MCF 10A (cell line): ENCODE measurements at regions not wholly inside any gene's neighbourhood (a gene's known extent, or its start where the extent isn't known, plus 50 kb on each side); places are given as distances from the start of the nearest gene placed in this dataset.

ENCODE experiments used
- BruUV-seq: library from RNA; stranded (reverse); fragments of 400-500 nt; replicated peaks from 2 replicates; lab custom pipeline; 2021; lab: Mats Ljungman, UMichigan
- CTCF ChIA-PET: fragments of 300-600 bp; sonication (Branson Sonifier 250); formaldehyde crosslinking; extraction: SDS; loops from one replicate; lab custom pipeline; 2021; ENCODE audit warnings: antibody characterized with exemption, inconsistent platforms; lab: Yijun Ruan, JAX
- POLR2A ChIA-PET: fragments of 300-600, 350-650 bp; sonication (Branson Sonifier 250); formaldehyde crosslinking; extraction: SDS; loops from one replicate; lab custom pipeline; 2020; ENCODE audit warnings: antibody characterized with exemption, inconsistent platforms; lab: Yijun Ruan, JAX
- DNase-seq: peaks from one replicate; pipeline ENCODE4 v3.0.0-alpha.2; 2018; ENCODE audit not compliant: unreplicated experiment
- H3K27ac Mint-ChIP-seq: one replicate; pipeline ENCODE4 v1.8.0; 2022; ENCODE audit warnings: mild to moderate bottlenecking, low read depth, mixed read lengths; ENCODE audit not compliant: unreplicated experiment
- H3K27me3 Mint-ChIP-seq: one replicate; pipeline ENCODE4 v1.8.0; 2022; ENCODE audit warnings: mixed read lengths; ENCODE audit not compliant: insufficient read depth, unreplicated experiment
- H3K36me3 Mint-ChIP-seq: one replicate; pipeline ENCODE4 v1.8.0; 2022; ENCODE audit warnings: mild to moderate bottlenecking, moderate library complexity, mixed read lengths; ENCODE audit not compliant: insufficient read depth, unreplicated experiment
- H3K4me1 Mint-ChIP-seq: one replicate; pipeline ENCODE4 v1.8.0; 2022; ENCODE audit warnings: mixed read lengths; ENCODE audit not compliant: insufficient read depth, unreplicated experiment
- H3K4me3 Mint-ChIP-seq: one replicate; pipeline ENCODE4 v1.8.0; 2022; ENCODE audit warnings: mild to moderate bottlenecking, moderate library complexity, mixed read lengths; ENCODE audit not compliant: unreplicated experiment
- H3K9me3 Mint-ChIP-seq: one replicate; pipeline ENCODE4 v1.8.0; 2022; ENCODE audit warnings: mixed read lengths; ENCODE audit not compliant: unreplicated experiment
- intact Hi-C: fragments of 100-400 bp; cut with micrococcal nuclease; formaldehyde crosslinking; loops from 2 replicates; pipeline ENCODE4 v1.14.1; 2022
- TF ChIP-seq, protein P1 (sequence below): fragments of 200-600 bp; IDR thresholded peaks from one replicate; pipeline ENCODE4 v1.8.0; 2022; ENCODE audit warnings: antibody characterized with exemption, mild to moderate bottlenecking; ENCODE audit not compliant: unreplicated experiment

DNA sequence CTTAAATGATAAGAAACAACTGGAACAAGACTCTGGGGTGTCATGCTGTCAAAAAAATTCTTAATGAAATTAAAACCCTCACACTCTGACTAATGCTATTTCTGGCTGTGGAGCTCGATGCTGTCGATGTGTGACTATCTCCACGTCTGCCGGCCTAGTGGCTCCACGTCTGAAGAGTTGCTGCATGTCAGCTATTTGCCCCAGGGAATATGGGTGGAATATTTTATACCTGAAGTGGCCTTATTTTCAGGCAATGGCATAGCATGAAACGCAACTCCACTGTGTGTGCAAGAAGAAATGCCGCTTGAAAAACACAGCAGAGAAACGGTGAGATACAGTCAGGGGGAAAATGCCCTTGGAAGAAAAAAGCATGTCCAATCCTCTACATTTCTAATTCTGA, 50.9 kb upstream of the MGMT start:
- no TSS peak for BruUV-seq
- Mint-ChIP-seq H3K36me3 (no peaks in the 10 kb centered on the region), H3K9me3 (no peaks in the 10 kb centered on the region), H3K4me1 (no peaks in the 10 kb centered on the region), H3K27me3 (peaks cover 26% of the 10 kb centered on the region), H3K27ac (no peak overlapping the region), H3K4me3 (no peak overlapping the region)
- TF ChIP-seq, protein P1, sequence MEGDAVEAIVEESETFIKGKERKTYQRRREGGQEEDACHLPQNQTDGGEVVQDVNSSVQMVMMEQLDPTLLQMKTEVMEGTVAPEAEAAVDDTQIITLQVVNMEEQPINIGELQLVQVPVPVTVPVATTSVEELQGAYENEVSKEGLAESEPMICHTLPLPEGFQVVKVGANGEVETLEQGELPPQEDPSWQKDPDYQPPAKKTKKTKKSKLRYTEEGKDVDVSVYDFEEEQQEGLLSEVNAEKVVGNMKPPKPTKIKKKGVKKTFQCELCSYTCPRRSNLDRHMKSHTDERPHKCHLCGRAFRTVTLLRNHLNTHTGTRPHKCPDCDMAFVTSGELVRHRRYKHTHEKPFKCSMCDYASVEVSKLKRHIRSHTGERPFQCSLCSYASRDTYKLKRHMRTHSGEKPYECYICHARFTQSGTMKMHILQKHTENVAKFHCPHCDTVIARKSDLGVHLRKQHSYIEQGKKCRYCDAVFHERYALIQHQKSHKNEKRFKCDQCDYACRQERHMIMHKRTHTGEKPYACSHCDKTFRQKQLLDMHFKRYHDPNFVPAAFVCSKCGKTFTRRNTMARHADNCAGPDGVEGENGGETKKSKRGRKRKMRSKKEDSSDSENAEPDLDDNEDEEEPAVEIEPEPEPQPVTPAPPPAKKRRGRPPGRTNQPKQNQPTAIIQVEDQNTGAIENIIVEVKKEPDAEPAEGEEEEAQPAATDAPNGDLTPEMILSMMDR, result no peak
- CTCF ChIA-PET, result interaction anchor here (0.6 kb wide), 1 partner anchor 1901 kb away, joined by 3 read pairs; no protein-coding TSS in a partner anchor
- POLR2A ChIA-PET, result no interaction called here
- intact Hi-C loops, result no loop called here
- DNase-seq, result no peak

DNA sequence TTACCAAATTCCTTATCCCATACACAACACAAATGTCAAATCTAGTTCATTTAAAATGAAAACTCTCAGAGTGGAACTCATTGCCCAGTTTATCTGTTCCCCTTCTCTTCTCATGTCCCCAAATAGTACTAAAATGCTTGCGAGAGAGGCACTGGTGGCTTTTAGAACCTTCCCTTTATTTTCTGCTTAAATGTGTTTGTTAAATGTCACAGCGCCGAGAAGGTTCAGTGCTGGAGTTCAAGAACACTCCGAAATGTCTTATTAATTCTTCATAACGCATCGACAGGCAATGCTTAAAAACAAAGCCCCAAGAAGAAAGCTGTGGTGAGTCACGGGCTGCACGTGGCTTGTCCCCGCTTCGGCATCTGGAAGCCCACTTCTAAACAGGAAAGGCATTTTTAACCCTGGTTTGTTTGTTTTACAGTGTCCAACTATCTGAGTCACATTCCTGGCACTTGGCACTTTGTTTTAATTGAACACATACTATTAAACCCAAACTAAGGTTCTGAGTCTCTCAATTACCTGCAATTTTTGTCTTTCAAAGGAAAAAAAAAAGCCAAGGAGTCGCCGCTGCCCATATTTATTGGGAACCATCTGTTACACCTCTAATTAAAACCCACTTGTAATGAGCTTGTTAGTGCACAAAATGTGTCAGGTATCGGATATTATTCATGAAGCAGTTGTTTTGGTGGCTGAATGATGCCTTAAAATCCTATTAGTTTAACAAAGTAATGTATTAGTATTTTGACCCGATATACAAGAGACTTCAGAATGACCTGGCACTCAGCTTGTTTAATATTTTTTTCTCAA, 49.9 kb upstream of the MGMT start:
- BruUV-seq, result no TSS peak
- TF ChIP-seq, protein P1, result no peak
- Mint-ChIP-seq H3K4me1 (no peaks in the 10 kb centered on the region), H3K4me3 (no peak overlapping the region), H3K9me3 (no peaks in the 10 kb centered on the region), H3K27ac (no peak overlapping the region), H3K36me3 (no peaks in the 10 kb centered on the region), H3K27me3 (peaks cover 17% of the 10 kb centered on the region)
- peak; percentile 60 for DNase-seq
- intact Hi-C loops, result no loop called here
- ChIA-PET POLR2A (interaction anchor here (0.7 to 1.0 kb wide), 3 partner anchors 9 to 115 kb away, joined by 3 to 5 read pairs (median 3); no protein-coding TSS in a partner anchor), CTCF (interaction anchor here (0.6 kb wide), 1 partner anchor 44 kb away, joined by 5 read pairs; no protein-coding TSS in a partner anchor)
